ENCODE measurements at regions not wholly inside any gene's neighbourhood (a gene's known extent, or its start where the extent isn't known, plus 50 kb on each side); places are given as distances from the start of the nearest gene placed in this dataset.
A peak's percentile ranks its signal among the peaks of the same experiment; 100 is the strongest.
"Not testable (repeated sequence)": the region's sequence is repeated elsewhere in the genome, so short reads cannot be mapped to it uniquely, and the experiment has no call there.

DNA sequence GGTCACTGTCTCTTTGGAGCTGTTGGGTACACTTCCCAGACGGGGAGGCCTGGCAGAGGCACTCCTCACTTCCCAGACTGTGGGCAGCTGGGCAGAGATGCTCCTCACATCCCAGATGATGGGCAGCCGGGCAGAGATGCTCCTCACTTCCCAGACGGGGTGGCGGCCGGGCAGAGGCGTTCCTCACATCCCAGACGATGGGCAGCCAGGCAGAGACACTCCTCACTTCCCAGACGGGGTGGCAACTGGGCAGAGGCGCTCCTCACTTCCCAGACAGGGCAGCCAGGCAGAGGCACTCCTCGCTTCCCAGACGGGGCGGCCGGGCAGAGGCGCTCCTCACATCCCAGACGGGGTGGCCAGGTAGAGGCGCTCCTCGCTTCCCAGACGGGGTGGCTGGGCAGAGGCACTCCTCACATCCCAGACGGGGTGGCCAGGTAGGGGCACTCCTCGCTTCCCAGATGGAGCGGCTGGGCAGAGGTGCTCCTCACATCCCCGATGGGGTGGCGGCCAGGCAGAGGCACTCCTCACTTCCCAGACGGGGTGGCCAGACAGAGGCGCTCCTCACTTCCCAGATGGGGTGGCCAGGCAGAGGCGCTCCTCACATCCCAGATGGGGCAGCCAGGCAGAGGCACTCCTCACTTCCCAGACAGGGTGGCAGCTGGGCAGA lies 833.1 kb upstream of the RAG2 start:
- DNase-seq (ENCODE audit: low read depth): not testable (repeated sequence)

DNA sequence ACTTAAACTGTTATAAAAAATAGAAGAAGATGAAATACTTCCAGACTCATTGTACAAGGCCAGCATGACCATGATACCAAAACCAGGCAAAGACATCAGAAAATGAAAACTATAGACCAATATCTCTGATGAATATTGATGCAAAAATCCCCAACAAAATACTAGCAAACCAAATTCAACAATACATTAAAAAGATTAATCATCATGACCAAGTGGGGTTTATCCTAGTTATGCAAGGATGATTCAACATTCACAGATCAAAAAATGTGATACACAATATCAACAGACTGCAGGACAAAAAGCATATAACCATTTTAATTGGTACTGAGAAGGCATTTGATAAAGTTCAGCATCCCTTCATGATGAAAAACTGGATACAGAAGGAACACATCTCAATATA lies 824.5 kb upstream of the RAG2 start:
- DNase-seq (ENCODE audit: low read depth): no peak

DNA sequence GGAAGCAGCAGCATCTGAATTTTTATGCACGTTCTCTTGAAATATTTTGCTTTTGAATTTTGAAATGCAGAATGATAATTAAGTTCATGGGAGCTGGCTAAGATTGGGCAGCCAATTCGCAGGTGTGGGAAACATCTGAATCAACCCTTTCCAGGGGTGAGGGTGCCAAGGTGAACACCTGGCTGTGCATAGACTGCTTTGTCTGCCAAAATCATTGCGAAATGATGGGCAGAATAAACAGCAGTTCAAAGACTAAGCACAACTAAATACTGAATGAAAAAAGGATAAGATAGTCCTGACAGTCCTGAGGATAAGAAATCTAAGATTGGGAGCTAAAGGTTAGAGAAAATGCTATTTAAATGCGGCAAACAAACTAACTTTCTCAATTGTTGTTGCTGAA lies 813.3 kb upstream of the RAG2 start:
- DNase-seq (ENCODE audit: low read depth): no peak

DNA sequence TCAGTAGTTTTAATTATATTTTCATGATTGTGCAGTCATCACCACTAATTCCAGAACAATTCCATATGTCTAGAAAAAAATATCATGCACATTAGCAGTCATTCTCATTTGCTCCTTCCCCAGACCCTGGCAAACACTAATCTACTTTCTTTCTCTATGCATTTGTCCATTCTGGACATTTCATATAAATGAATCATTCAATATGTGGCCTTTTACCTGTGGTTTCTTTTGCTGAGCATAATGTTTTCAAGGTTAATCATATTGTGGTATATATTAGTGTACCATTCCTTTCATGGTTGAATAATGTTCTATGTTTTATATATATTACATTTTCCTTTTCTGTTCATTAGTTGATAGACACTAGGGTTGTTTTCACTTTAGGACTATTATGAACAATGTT lies 811.1 kb upstream of the RAG2 start:
- DNase-seq (ENCODE audit: low read depth): peak; percentile 41

DNA sequence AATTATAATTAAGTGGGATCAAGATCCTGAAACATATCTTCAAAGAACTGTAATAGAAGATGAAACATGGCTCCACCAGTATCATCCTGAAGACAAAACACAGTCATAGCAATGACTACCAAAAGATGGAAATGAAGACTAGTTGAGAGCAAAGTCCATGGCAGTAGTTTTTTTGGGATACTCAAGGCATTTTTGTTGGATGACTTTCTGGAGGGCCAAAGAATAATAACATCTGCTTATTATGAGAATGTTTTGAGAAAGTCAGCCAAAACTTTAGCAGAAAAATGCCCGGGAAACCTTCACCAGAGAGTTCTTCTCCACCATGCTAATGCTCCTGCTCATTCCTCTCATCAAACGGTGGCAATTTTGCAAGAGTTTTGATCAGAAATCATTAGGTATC lies 809.4 kb upstream of the RAG2 start:
- no peak for DNase-seq (ENCODE audit: low read depth)

DNA sequence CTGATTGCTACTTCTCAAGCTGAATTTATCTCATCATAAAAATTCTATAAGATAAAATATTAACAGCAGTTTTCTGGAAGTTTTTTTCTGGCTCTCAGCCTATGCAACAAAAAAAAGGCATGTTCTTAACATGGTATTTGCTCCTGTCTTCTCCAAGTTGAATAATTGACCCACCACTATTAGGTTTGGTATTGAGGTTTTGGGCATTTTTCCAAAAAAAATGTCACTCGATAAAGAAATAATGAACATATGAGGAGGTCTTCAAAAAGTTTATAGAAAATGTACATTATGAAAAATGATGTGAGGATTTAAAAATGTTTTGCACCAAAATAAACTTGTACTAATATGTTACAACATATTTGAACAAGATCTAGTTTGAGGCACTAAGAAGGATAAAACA lies 808.6 kb upstream of the RAG2 start:
- no peak for DNase-seq (ENCODE audit: low read depth)

DNA sequence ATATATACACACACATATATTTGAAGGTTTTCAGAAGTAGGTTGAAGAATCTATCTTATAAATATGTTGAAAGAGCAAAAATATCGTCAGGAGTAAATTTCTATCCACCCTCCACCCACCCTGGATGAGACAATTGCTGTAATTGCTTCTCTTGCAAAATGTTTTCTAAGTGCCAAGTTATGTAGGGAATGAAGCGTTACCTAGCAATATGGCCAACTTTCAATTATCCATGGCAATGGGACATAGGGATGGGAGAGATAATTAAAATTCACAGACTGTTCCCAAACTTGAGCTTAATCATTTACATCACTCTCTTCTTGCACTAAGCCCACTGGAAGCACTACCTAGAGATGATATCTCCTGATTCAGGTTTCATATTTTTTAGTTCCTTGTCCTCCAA lies 806.2 kb upstream of the RAG2 start:
- DNase-seq (ENCODE audit: low read depth): no peak

DNA sequence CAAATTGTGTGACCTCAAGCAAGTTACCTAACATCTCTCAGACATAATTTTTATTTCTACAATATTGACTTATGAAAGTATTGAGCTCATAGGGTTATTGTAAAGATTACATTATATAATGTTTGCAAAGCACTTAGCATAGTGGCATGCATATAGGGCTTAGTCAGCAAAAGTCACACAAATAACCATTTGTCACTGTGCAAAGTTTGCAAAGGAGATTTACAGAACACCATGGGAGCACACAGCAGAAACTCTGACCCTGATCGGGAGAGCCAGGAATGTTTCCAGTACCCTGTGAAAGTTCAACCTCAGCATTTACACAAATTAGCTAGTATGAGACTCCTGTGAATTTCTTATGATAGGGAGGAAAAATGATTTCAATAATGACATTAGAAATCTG lies 804.6 kb upstream of the RAG2 start:
- no peak for DNase-seq (ENCODE audit: low read depth)

DNA sequence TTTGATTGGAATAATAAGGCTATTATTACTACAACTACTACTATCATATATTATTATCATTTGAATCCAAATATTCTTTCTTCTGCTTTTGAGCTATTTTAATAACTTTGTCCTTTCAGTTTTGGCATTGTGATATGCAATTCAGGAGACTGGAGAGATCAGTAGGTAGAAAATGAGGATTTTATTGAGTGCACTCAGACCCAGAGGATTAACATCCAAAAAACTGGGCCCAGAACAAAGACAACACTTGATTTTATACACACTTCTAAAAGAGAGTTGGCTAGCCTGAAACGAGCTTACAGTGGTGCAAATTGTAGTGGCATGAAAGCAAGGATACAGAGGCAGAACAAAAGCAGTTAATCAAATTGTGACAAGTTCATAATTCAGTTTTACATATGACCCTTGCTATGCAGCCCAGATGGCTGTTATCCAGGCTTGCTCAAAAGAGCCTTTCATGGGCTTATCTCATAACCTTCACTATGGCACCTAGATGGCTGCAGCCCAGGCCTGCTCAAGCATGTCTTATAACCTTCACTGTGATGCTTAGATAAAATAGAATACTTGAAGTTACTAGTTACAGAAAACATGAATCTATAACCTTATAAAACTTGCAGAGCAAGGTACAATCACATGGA lies 796.3 kb upstream of the RAG2 start:
- no peak for DNase-seq (ENCODE audit: low read depth)

DNA sequence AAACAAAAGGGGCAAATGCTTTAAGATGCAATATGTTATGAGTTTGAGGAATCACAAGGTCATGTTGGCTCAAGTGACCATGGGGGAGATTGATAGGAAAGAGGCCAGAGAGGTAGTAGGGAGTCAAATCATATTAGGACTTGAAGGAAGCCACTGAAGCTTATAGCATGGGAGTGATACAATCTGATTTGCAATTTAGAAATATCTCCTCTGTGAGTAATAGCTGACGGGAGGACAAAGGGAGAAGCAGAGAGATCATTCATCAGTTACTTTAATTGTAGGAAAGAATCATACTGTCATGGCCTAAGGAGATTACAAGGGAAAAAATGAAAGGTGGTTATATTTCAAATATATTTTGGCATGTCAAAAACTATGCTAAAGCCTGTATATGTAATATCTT lies 793.6 kb upstream of the RAG2 start:
- no peak for DNase-seq (ENCODE audit: low read depth)

DNA sequence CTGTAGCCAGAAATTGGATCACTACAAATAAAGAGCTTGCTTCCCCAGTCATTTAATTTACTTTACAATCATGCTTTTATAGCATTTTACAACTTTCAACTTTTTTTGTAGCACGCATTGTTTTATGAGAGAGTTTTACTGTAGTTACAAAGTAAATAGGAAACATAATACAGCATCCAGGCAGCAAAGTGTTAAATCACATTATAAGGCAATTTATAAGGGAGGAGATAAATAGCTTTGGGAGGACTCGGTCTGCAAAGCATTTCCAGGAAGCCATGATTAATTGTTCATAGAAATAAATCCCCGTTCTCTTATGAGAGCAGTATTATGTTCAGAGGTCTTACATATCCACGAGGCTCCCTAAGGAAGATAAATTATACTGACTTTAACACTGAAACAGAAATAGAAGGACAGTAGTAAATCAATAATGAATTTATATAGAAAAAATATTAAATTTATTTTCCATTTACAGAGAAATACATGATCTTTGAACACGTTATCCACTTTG lies 792.6 kb upstream of the RAG2 start:
- DNase-seq (ENCODE audit: low read depth): no peak

DNA sequence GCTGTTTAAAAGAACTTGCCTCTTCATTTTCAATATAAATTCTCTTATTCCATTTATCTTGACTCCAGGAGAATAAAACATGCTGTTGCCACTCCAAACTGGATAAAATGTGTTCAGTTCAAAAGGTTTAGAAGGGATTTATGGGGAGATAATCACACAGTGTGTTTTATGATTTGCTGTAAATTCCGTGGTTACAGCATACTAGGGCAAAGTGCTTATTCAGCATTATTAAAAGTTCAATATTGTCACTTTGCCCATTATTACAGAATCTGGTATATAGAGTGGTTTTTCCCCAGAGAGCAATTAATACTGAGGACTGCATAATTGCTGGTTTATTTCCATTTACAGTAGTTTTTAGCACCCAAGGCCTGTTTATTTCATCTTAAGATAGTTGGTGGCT lies 780.9 kb upstream of the RAG2 start:
- DNase-seq (ENCODE audit: low read depth): no peak

DNA sequence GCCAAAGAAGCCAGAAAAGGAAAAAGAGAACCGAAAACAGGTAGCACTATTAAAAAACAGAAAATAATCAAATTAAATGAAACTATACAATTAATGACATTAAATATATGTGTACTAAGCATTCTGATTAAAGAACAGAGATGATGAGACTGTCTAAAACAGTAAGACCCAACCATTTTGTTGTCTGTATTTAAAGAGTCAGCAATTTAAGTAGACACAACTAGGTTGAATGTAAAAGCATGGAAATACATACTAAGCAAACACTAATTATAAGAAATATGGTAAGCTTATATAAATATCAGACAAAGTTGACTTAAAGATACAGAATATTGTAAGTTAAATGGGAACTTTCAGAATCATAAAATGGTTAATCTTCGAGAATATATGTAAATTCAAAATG lies 774.6 kb upstream of the RAG2 start:
- no peak for DNase-seq (ENCODE audit: low read depth)

DNA sequence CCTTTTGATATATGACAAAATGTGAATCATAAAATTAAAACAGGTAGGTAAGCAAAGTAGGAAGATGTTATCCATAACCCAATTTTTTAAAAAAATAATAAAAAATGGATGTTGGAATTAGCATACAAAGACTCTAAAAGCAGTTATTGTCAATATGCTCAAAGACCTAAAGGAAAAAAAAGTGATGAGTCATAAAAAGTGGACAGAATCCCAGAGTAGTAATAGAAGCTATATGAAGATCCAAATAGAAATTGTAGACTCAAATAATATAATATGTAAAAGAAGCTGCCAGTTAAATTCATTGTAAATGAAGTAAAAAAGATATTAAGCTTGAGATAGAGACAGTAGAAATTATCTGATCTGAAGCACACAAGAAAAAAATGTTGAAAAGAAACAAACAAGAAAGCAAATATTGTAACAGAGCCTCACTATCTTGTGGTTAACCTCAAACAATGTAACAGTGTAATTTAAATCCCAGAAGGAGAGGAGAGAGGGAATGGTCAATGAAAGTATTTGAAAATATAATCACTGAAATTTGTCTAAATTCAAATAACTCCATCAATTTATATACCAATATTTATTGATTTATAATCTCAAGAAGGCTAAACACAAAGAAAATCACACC lies 773.4 kb upstream of the RAG2 start:
- DNase-seq (ENCODE audit: low read depth): no peak

DNA sequence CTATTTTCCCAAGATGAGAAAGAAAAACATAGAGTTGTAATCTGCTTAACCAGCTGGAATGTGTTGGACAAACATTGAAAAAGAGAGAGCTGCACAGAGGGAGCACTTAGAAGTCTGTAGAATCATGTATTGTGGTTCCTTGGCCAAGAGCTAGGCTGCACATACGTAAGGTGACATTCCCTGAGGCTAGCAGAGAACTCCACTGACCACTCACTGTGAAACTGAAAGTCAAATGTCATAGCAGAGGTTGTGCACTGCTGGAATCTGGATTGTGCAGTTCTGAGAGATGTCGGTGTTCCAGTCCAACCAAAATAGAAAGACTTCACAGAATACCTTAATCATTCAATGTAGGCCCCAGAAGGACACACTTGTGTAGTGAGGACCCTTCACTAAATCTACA lies 772.8 kb upstream of the RAG2 start:
- no peak for DNase-seq (ENCODE audit: low read depth)

DNA sequence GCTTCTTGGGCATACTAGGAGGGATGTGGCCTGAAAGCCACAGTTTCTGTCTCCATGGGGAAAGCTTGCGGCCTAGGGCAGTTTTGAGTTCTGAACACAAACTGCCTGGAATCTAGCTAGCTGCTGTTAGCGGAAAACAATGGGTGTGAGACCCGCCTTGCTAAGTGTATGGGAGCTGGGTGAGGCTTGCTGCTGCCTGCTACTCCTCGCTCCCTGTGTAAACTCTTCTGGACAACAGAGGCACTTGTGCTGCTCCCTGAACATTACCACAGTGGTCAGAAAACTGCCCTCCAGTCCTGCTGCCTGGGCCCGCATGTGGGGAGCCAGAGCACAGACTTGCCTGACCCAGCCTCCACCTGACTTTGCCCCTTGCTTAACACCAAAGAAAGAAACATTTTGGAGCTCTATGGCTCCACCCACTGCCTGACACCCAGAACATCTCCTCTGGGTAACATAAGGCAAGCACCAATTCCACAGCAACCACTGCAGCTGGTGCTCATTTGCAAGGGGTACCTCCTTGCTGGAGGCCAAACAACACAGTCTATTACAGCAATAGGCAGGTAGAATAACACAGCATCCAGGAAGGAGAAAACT lies 766.3 kb upstream of the RAG2 start:
- DNase-seq (ENCODE audit: low read depth): no peak

DNA sequence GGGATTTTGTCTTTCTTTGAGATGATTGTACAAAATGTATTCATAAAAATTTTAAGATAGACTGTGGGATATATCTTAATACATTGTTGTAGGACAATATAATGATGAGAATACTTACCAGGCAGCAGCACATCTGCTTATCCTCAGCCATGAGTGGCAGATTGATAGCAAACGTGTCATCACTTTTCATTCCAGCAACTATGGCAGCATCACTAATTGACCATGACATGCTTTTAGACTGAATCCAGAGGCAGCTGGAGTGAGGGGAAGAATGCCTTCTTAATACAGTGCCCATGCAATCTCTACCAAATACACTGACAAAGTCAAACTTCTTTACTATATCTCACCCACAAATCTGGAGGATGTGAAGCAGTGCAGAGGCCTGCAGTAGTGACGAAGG lies 755.2 kb upstream of the RAG2 start:
- DNase-seq (ENCODE audit: low read depth): no peak

DNA sequence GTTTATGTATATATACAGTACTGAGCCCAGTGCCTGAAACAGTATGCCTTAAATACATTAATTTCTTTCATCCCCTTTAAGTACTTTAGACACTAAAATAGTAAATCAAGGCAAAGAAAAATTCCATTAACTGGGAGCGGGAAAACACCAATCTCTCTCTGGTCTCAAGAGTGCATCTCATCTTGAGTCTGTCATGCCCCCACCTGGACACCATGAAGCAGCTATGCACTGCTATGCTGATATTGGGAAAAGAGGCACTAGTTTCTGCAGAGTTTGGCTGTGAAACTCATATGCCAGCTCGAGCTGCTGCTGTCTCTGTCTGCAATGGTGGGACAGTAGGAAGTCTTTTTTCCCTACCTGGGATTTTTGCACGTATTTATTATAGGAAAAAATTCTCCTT lies 754.4 kb upstream of the RAG2 start:
- no peak for DNase-seq (ENCODE audit: low read depth)

DNA sequence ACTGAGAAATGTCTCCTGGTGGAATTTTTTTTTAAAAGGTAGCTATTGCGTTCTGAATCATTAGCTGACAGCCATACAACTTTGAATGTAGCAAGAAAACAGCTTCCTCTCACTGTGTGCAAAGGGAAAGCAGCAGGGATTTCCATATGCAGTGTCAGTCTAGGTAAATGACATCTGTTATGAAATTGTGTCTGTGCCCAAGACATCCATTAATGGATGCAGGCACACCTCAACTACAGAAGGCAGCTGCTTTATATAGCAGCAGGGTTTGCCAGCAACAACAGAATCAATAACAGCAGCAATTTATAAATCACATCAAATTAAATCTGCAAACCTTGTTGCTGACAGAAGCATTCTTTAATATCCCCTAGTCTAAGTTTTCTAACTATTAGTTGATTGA lies 745.3 kb upstream of the RAG2 start:
- no peak for DNase-seq (ENCODE audit: low read depth)

DNA sequence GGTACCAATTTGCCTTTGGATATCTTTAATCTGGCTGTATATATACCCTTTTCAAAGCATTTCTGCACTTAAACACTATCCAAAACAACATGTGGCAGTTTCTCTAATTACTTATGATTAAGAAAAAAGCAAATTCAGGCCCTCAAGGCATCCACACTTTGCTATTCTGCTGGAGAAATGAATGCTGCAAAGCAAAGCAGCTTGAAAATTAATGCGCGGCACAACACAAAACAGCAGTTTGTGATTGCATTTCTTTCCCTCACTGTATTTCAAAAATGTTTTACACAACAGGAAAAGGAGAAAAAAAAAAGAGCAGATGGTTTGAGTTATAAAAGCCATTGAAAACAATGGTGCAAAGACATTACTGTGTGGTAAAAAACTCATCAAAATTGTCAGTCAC lies 738.4 kb upstream of the RAG2 start:
- no peak for DNase-seq (ENCODE audit: low read depth)

DNA sequence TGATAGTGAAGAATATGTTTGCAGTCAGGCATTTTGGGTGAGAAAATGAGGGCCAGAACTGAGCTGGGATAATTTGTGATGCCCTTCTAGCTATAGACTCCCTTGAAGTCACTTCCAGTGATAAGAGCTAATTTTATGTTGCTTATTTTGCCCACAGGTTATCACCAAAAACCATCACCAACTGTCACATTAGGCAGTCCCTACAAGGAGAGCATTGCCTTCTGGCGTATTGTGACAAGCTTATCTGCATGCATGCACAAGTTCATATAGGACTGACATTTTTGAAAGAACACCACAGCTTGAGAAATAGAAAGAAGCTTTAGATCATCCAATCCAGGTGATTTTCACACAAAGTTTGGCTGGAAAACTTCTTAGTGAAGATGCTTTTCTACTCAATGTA lies 735.3 kb upstream of the RAG2 start:
- no peak for DNase-seq (ENCODE audit: low read depth)

DNA sequence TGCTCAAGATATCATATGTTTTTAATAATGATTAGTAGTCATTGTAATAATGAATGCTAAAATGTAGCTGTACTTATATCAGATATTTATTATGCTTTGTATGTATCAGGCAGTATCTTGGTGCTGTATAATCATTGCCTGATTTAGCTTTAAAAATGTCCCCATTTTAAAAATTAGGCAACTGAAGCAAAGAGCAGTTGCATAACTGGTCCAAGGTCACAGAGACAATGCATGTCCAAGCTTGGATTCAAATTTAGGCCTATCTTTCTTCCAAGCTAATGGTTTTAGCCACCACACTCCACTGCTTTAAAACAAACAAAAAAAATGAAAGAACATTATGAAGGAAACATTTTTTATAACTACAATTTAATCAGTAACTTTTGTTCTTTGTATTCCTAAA lies 725.8 kb upstream of the RAG2 start:
- DNase-seq (ENCODE audit: low read depth): no peak
